ENCODE measurements at regions not wholly inside any gene's neighbourhood (a gene's known extent, or its start where the extent isn't known, plus 50 kb on each side); places are given as distances from the start of the nearest gene placed in this dataset.

DNA sequence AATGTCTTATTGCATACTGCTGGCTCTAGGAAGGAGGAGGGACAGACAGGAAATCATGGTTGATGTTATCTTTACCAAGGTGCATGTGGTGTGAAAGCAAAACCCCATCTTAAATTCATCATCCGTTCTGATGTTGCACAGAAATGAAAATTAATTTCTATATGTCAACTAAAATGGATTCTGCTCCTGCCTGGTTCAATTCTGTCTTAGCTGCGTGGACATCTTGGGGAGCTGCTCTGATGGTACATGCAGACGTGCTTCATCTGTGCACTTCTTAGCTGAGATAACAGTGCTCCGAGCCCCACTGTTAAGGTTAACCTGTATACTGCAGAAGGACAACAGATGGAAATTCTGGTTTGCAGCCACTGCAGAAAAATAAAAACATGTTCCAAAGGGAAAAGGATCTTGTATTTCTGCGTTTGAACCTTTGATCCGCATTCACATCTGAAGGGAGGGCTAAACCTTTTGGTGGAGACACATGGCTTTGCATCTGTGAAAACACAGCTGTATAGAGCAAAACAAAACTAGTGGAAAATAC is 155.6 kb downstream of the TM9SF2 start:
- Histone ChIP-seq H3K27ac (ENCODE audit: low read depth, low read length) (no peak overlapping the region), H3K9me3 (ENCODE audit: control insufficient read depth, insufficient read depth, low read length) (no peaks in the 10 kb centered on the region), H3K27me3 (ENCODE audit: control insufficient read depth, insufficient read depth, low read length) (peaks cover 15% of the 10 kb centered on the region), H3K4me3 (ENCODE audit: low read depth, low read length) (no peak overlapping the region)
- TF ChIP-seq, protein P1, sequence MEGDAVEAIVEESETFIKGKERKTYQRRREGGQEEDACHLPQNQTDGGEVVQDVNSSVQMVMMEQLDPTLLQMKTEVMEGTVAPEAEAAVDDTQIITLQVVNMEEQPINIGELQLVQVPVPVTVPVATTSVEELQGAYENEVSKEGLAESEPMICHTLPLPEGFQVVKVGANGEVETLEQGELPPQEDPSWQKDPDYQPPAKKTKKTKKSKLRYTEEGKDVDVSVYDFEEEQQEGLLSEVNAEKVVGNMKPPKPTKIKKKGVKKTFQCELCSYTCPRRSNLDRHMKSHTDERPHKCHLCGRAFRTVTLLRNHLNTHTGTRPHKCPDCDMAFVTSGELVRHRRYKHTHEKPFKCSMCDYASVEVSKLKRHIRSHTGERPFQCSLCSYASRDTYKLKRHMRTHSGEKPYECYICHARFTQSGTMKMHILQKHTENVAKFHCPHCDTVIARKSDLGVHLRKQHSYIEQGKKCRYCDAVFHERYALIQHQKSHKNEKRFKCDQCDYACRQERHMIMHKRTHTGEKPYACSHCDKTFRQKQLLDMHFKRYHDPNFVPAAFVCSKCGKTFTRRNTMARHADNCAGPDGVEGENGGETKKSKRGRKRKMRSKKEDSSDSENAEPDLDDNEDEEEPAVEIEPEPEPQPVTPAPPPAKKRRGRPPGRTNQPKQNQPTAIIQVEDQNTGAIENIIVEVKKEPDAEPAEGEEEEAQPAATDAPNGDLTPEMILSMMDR (IDR thresholded peaks at IDR 0.05; ENCODE audit: low read depth, low read length), result no peak
- ChIA-PET POLR2A (no interaction called here), CTCF (interaction anchor here (0.6 to 3.6 kb wide), 34 partner anchors 8 to 1471 kb away, joined by 3 to 22 read pairs (median 4); no protein-coding TSS in a partner anchor)
- DNase-seq (ENCODE audit: low read depth, low spot score), result no peak

DNA sequence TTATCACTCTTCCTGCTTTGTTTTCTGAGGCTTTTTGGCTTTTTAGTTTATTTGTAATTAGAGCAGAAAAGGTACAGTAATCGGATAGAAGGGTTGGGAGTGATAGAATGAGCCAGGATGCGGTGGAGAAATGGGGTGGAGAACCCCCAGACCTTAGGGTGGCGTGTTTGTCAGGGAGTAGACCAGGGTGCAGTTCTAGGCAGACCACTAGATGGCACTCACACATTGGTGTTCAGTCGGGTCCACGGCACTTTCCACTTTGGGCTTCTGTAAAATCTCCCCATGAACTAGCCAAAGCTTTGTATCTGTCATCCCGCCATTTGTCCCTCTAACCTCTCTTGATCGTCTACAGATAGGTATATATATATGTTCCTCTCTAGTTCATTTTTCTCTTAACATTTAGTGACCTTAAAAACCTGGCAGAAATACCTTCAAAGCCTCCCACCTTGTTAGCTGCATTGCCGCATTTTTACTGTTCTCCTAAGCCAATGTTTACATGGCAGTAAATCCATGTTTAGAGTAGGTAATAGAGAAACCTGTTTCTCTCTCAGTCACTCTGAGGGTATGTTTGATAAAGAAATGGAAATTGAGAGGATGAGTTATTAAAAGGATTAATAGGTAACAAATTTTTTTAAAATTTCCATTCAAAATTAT is 154.9 kb downstream of the TM9SF2 start:
- H3K27me3 ChIP-seq (ENCODE audit: control insufficient read depth, insufficient read depth, low read length), result peaks cover 15% of the 10 kb centered on the region
- ChIA-PET CTCF (interaction anchor here (0.6 to 3.6 kb wide), 37 partner anchors 7 to 1471 kb away, joined by 3 to 22 read pairs (median 4); no protein-coding TSS in a partner anchor), POLR2A (no interaction called here)
- no peaks in the 10 kb centered on the region for H3K9me3 ChIP-seq (ENCODE audit: control insufficient read depth, insufficient read depth, low read length)
- no peak overlapping the region for H3K27ac ChIP-seq (ENCODE audit: low read depth, low read length)
- no peak overlapping the region for H3K4me3 ChIP-seq (ENCODE audit: low read depth, low read length)
- DNase-seq (ENCODE audit: low read depth, low spot score), result peak; percentile 18
- TF ChIP-seq, protein P1 (IDR thresholded peaks at IDR 0.05; ENCODE audit: low read depth, low read length), result peak; percentile 94

DNA sequence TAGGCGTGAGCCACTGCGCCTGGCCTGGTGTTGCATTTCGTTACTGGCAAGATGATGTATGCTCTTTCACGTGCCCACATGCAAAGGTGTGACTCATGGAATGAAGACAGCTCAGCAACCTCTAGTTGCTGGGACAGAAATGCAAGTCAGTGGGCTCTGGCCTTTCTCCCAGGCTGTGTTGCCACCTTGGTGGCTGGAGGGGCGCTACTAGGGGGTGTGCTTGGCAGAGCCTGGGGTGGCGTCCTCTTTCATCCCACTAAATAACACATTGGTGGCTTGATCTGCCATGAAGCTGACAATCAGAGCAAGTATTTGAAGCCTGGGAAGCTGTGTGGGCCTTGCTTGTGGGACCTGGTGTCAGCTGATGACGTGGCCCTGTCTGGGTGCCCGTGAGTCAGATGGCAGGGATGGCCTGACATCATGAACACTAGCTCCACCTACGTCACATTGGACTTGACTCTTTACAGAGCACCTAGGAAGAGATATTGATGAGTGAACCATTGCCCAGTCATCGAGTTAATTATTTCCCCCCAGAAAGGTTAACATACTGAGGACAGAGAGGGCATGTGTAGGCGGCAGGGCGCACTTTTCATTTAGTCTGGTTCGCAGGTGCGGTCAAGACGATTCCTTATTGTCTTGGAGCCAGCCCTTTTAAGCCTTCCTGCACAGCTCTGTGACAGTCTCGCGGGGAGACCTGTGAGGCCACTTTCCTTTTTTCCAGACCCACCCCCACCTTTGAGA is 154.2 kb downstream of the TM9SF2 start:
- ChIA-PET CTCF (interaction anchor here (0.9 to 3.6 kb wide), 20 partner anchors 9 to 1472 kb away, joined by 3 to 22 read pairs (median 4); no protein-coding TSS in a partner anchor), POLR2A (no interaction called here)
- no peak for DNase-seq (ENCODE audit: low read depth, low spot score)
- TF ChIP-seq, protein P1 (IDR thresholded peaks at IDR 0.05; ENCODE audit: low read depth, low read length), result no peak
- no peak overlapping the region for H3K4me3 ChIP-seq (ENCODE audit: low read depth, low read length)
- no peak overlapping the region for H3K27ac ChIP-seq (ENCODE audit: low read depth, low read length)
- H3K9me3 ChIP-seq (ENCODE audit: control insufficient read depth, insufficient read depth, low read length), result no peaks in the 10 kb centered on the region
- H3K27me3 ChIP-seq (ENCODE audit: control insufficient read depth, insufficient read depth, low read length), result peaks cover 15% of the 10 kb centered on the region

DNA sequence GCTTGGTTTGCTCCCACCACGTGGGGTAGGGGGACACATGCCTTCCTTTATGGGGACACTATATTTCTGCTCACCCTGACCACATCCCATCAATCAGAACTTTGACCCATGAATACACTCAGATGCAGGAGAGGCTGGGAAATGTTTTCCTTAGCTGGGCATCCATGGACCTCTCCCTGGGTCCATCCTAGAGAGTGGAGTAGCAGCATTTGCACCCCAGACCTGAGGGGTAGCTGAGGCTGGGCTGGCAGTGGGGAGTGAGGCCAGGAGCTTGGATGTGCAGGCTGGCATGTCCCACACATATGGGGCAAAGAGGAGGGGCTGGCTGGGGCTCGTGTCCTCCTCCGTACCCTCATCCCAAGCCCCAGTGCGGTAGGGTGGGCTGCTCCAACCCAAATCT is 152.8 kb downstream of the TM9SF2 start:
- DNase-seq (ENCODE audit: low read depth, low spot score), result no peak
- H3K27ac ChIP-seq (ENCODE audit: low read depth, low read length), result no peak overlapping the region
- POLR2A ChIA-PET, result no interaction called here
- no peak overlapping the region for H3K4me3 ChIP-seq (ENCODE audit: low read depth, low read length)
- H3K27me3 ChIP-seq (ENCODE audit: control insufficient read depth, insufficient read depth, low read length), result peaks cover 15% of the 10 kb centered on the region
- CTCF ChIA-PET, result interaction anchor here (0.7 kb wide), 1 partner anchor 42 kb away, joined by 4 read pairs; no protein-coding TSS in a partner anchor
- TF ChIP-seq, protein P1 (IDR thresholded peaks at IDR 0.05; ENCODE audit: low read depth, low read length), result no peak
- no peaks in the 10 kb centered on the region for H3K9me3 ChIP-seq (ENCODE audit: control insufficient read depth, insufficient read depth, low read length)

DNA sequence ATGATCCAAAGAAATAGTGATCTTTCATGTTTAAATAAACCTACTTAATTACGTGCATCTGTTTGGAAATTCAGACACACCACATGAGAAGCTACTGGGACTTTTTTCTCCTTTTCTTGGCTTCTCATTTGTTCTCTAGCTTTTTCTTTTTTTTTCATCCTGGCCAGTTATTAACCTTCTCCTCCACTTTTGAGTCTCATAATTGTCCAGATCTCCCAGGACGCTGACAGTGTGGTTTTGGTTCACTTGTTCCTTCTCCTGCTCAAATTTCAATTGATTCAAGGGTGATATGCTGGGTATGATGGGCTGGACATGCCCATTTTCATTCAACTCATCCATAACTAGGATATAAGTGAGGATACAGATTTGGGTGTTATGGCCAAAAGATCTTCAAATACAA is 152.3 kb downstream of the TM9SF2 start:
- Histone ChIP-seq H3K9me3 (ENCODE audit: control insufficient read depth, insufficient read depth, low read length) (no peaks in the 10 kb centered on the region), H3K27ac (ENCODE audit: low read depth, low read length) (no peak overlapping the region), H3K4me3 (ENCODE audit: low read depth, low read length) (no peak overlapping the region), H3K27me3 (ENCODE audit: control insufficient read depth, insufficient read depth, low read length) (peaks cover 15% of the 10 kb centered on the region)
- no peak for DNase-seq (ENCODE audit: low read depth, low spot score)
- CTCF ChIA-PET, result interaction anchor here (0.7 kb wide), 2 partner anchors 42 to 341 kb away, joined by 4 read pairs; no protein-coding TSS in a partner anchor
- TF ChIP-seq, protein P1 (IDR thresholded peaks at IDR 0.05; ENCODE audit: low read depth, low read length), result no peak
- POLR2A ChIA-PET, result no interaction called here
